ENCODE measurements at regions not wholly inside any gene's neighbourhood (a gene's known extent, or its start where the extent isn't known, plus 50 kb on each side); places are given as distances from the start of the nearest gene placed in this dataset.

- no peak overlapping the region for H2AFZ ChIP-seq (ENCODE audit: low read depth, low read length)
- FAIRE-seq: no peak
- no peaks in the 10 kb centered on the region for H4K20me1 ChIP-seq (replicated peaks; ENCODE audit: control insufficient read depth, extremely low read depth, insufficient read depth, low read length)
- no peak overlapping the region for H3K9ac ChIP-seq (replicated peaks; ENCODE audit: extremely low read depth, insufficient read depth, low read length)
- H3K27me3 ChIP-seq (ENCODE audit: control insufficient read depth in 2 of 2, insufficient read depth in 2 of 2, low read length in 2 of 2): peaks cover 0 to 4% of the 10 kb centered on the region in 2 experiments
- H3K79me2 ChIP-seq (ENCODE audit: control insufficient read depth, insufficient read depth, low read length): no peaks in the 10 kb centered on the region
- H3K9me1 ChIP-seq (replicated peaks; ENCODE audit: control insufficient read depth, extremely low read depth, insufficient read depth, low read length): no peaks in the 10 kb centered on the region
- H3K4me3 ChIP-seq (replicated peaks in 1 of 3; ENCODE audit: insufficient read depth in 1 of 3, low read depth in 1 of 3, low read length in 3 of 3): no peak overlapping the region
- no peaks in the 10 kb centered on the region for H3K4me1 ChIP-seq (ENCODE audit: control insufficient read depth, extremely low read depth, insufficient read depth, low read length)
- intact Hi-C loops (cut with micrococcal nuclease) (no loop called here), dilution Hi-C loops (cut with MboI; ENCODE audit: extremely low pct_ligation_motif_present, low sequenced_read_pairs) (no loop called here)
- H3K36me3 ChIP-seq (ENCODE audit: control insufficient read depth in 2 of 2, extremely low read depth in 1 of 2, insufficient read depth in 2 of 2, low read length in 2 of 2): no peaks in the 10 kb centered on the region
- TF ChIP-seq, protein P1, sequence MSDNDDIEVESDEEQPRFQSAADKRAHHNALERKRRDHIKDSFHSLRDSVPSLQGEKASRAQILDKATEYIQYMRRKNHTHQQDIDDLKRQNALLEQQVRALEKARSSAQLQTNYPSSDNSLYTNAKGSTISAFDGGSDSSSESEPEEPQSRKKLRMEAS (IDR thresholded peaks at IDR 0.05; ENCODE audit: insufficient read depth, insufficient read length): no peak
- no peak for TF ChIP-seq GATA2 (IDR thresholded peaks at IDR 0.05; ENCODE audit: insufficient read depth, insufficient read length, low read depth, low read length)
- no peak for TF ChIP-seq JUN (IDR thresholded peaks at IDR 0.05; ENCODE audit: borderline replicate concordance, insufficient read depth, insufficient read length, low read depth)
- TF ChIP-seq, protein P2, sequence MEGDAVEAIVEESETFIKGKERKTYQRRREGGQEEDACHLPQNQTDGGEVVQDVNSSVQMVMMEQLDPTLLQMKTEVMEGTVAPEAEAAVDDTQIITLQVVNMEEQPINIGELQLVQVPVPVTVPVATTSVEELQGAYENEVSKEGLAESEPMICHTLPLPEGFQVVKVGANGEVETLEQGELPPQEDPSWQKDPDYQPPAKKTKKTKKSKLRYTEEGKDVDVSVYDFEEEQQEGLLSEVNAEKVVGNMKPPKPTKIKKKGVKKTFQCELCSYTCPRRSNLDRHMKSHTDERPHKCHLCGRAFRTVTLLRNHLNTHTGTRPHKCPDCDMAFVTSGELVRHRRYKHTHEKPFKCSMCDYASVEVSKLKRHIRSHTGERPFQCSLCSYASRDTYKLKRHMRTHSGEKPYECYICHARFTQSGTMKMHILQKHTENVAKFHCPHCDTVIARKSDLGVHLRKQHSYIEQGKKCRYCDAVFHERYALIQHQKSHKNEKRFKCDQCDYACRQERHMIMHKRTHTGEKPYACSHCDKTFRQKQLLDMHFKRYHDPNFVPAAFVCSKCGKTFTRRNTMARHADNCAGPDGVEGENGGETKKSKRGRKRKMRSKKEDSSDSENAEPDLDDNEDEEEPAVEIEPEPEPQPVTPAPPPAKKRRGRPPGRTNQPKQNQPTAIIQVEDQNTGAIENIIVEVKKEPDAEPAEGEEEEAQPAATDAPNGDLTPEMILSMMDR (IDR thresholded peaks at IDR 0.05; ENCODE audit: extremely low read depth in 1 of 2, insufficient read depth in 1 of 2, low read depth in 1 of 2, low read length in 2 of 2): no peak
- no peak for TF ChIP-seq EZH2 (IDR thresholded peaks at IDR 0.05; ENCODE audit: borderline replicate concordance, low read depth, low read length, severe bottlenecking)
- no peak overlapping the region for H3K27ac ChIP-seq (ENCODE audit: insufficient read depth, low read depth, low read length)
- DNase-seq (ENCODE audit: low read depth, low spot score): no peak
- H3K4me2 ChIP-seq (ENCODE audit: insufficient read depth, low read length): no peak overlapping the region
- BruUV-seq (replicated peaks): no TSS peak
- POLR2A ChIA-PET: no interaction called here
- H3K9me3 ChIP-seq (replicated peaks; ENCODE audit: control insufficient read depth, insufficient read depth, low read length): no peaks in the 10 kb centered on the region
- CTCF ChIA-PET: interaction anchor here (1.3 to 1.4 kb wide), 2 partner anchors 14 to 156 kb away, joined by 3 to 4 read pairs; no protein-coding TSS in a partner anchor
These were observed 216.0 kb upstream of the SSTR4 start for GRCh38 chr20:22819112-22819511.

- FAIRE-seq: no peak
- TF ChIP-seq MYC (IDR thresholded peaks at IDR 0.05; ENCODE audit: low read depth, low read length) (no peak), POLR2AphosphoS5 (IDR thresholded peaks at IDR 0.05; ENCODE audit: insufficient read depth, low read depth, low read length) (no peak), EZH2 (IDR thresholded peaks at IDR 0.05; ENCODE audit: borderline replicate concordance, low read depth, low read length, severe bottlenecking) (no peak), FOS (IDR thresholded peaks at IDR 0.05; ENCODE audit: borderline replicate concordance, insufficient read depth, low read length) (no peak), GATA2 (IDR thresholded peaks at IDR 0.05; ENCODE audit: insufficient read depth, insufficient read length, low read depth, low read length) (no peak), JUN (IDR thresholded peaks at IDR 0.05; ENCODE audit: borderline replicate concordance, insufficient read depth, insufficient read length, low read depth) (no peak)
- TF ChIP-seq, protein P2 (IDR thresholded peaks at IDR 0.05; ENCODE audit: extremely low read depth in 1 of 2, insufficient read depth in 1 of 2, low read depth in 1 of 2, low read length in 2 of 2): no peak
- TF ChIP-seq, protein P1 (IDR thresholded peaks at IDR 0.05; ENCODE audit: insufficient read depth, insufficient read length): no peak
- Histone ChIP-seq H3K9me3 (replicated peaks; ENCODE audit: control insufficient read depth, insufficient read depth, low read length) (no peaks in the 10 kb centered on the region), H3K36me3 (ENCODE audit: control insufficient read depth in 2 of 2, extremely low read depth in 1 of 2, insufficient read depth in 2 of 2, low read length in 2 of 2) (no peaks in the 10 kb centered on the region), H3K9ac (replicated peaks; ENCODE audit: extremely low read depth, insufficient read depth, low read length) (no peak overlapping the region), H3K4me2 (ENCODE audit: insufficient read depth, low read length) (no peak overlapping the region), H3K9me1 (replicated peaks; ENCODE audit: control insufficient read depth, extremely low read depth, insufficient read depth, low read length) (no peaks in the 10 kb centered on the region), H3K27ac (ENCODE audit: insufficient read depth, low read depth, low read length) (no peak overlapping the region), H4K20me1 (replicated peaks; ENCODE audit: control insufficient read depth, extremely low read depth, insufficient read depth, low read length) (no peaks in the 10 kb centered on the region), H3K27me3 (ENCODE audit: control insufficient read depth in 2 of 2, insufficient read depth in 2 of 2, low read length in 2 of 2) (peaks cover 0 to 4% of the 10 kb centered on the region in 2 experiments), H3K79me2 (ENCODE audit: control insufficient read depth, insufficient read depth, low read length) (no peaks in the 10 kb centered on the region), H2AFZ (ENCODE audit: low read depth, low read length) (no peak overlapping the region), H3K4me3 (replicated peaks in 1 of 3; ENCODE audit: insufficient read depth in 1 of 3, low read depth in 1 of 3, low read length in 3 of 3) (no peak overlapping the region), H3K4me1 (ENCODE audit: control insufficient read depth, extremely low read depth, insufficient read depth, low read length) (no peaks in the 10 kb centered on the region)
- dilution Hi-C loops (cut with MboI; ENCODE audit: extremely low pct_ligation_motif_present, low sequenced_read_pairs): no loop called here
- POLR2A ChIA-PET: no interaction called here
- no peak for DNase-seq (ENCODE audit: low read depth, low spot score)
- CTCF ChIA-PET: interaction anchor here (1.3 to 1.4 kb wide), 2 partner anchors 13 to 155 kb away, joined by 3 to 4 read pairs; no protein-coding TSS in a partner anchor
- BruUV-seq (replicated peaks): no TSS peak
- intact Hi-C loops (cut with micrococcal nuclease): no loop called here
These were observed 215.3 kb upstream of the SSTR4 start for GRCh38 chr20:22819784-22820183.

All from endothelial cell of umbilical vein (primary cell).